Caco-2 (cell line): ENCODE measurements at regions not wholly inside any gene's neighbourhood (a gene's known extent, or its start where the extent isn't known, plus 50 kb on each side); places are given as distances from the start of the nearest gene placed in this dataset.

Experiments used
- BruUV-seq: library from RNA; stranded (reverse); fragments of 400-500 nt; replicated peaks from 2 replicates; lab custom pipeline; 2021; lab: Mats Ljungman, UMichigan
- CTCF ChIA-PET: fragments of 300-600 bp; sonication (Branson Sonifier 250); formaldehyde crosslinking; loops from one replicate; lab custom pipeline; 2022; ENCODE audit warnings: antibody characterized with exemption; lab: Charles Lee
- POLR2A ChIA-PET: fragments of 300-600 bp; sonication (Branson Sonifier 250); formaldehyde crosslinking; loops from one replicate; lab custom pipeline; 2022; ENCODE audit warnings: antibody characterized with exemption; lab: Charles Lee
- DNase-seq, 2 experiments: peaks; one replicate each; pipeline versions ENCODE4 v3.0.0 to v3.0.0-alpha.2; 2020 to 2022
- H3K27me3 ChIP-seq: replicated peaks from 2 replicates; pipeline ENCODE4 v1.6.0; 2011; ENCODE audit warnings: low read length; ENCODE audit not compliant: control insufficient read depth, insufficient read depth
- H3K36me3 ChIP-seq: 2 replicates; pipeline ENCODE4 v1.5.1; 2011; ENCODE audit warnings: low read length; ENCODE audit not compliant: control insufficient read depth, insufficient read depth
- H3K4me1 ChIP-seq: fragments of 250-450 bp; sonication (Bioruptor Pico); 2 replicates; pipeline ENCODE4 v1.5.1; 2020; ENCODE audit warnings: mild to moderate bottlenecking
- H3K4me3 ChIP-seq: 2 replicates; pipeline ENCODE4 v1.5.1; 2011; ENCODE audit warnings: low read depth, mild to moderate bottlenecking, control low read depth, low read length
- H3K9me3 ChIP-seq: fragments of 250-450 bp; sonication (Bioruptor Pico); 2 replicates; pipeline ENCODE4 v1.5.1; 2020; ENCODE audit warnings: mild to moderate bottlenecking, moderate library complexity
- H3K27ac Mint-ChIP-seq: one replicate; pipeline ENCODE4 v1.8.0; 2022; ENCODE audit warnings: mixed read lengths; ENCODE audit not compliant: unreplicated experiment
- H3K27me3 Mint-ChIP-seq: one replicate; pipeline ENCODE4 v1.8.0; 2022; ENCODE audit warnings: mixed read lengths; ENCODE audit not compliant: insufficient read depth, unreplicated experiment
- H3K36me3 Mint-ChIP-seq: one replicate; pipeline ENCODE4 v1.8.0; 2022; ENCODE audit warnings: mild to moderate bottlenecking, mixed read lengths; ENCODE audit not compliant: insufficient read depth, unreplicated experiment
- H3K4me1 Mint-ChIP-seq: one replicate; pipeline ENCODE4 v1.8.0; 2022; ENCODE audit warnings: low read depth, mixed read lengths; ENCODE audit not compliant: unreplicated experiment
- H3K4me3 Mint-ChIP-seq: one replicate; pipeline ENCODE4 v1.8.0; 2022; ENCODE audit warnings: mild to moderate bottlenecking, moderate library complexity, mixed read lengths; ENCODE audit not compliant: unreplicated experiment
- H3K9me3 Mint-ChIP-seq: one replicate; pipeline ENCODE4 v1.8.0; 2022; ENCODE audit warnings: mixed read lengths; ENCODE audit not compliant: unreplicated experiment
- intact Hi-C: fragments of 100-400 bp; cut with micrococcal nuclease; formaldehyde crosslinking; loops from one replicate; pipeline ENCODE4 v1.10.0; 2022; ENCODE audit not compliant: unreplicated experiment
- TF ChIP-seq, protein P1 (sequence below), 2 experiments: fragments of 200-600 bp in 1 of 2; IDR thresholded peaks; 1 replicate in 1 of 2; 2 replicates in 1 of 2; pipeline versions ENCODE4 v1.5.1 to v1.8.0; 2011 to 2022; ENCODE audit warnings: antibody characterized with exemption in 1 of 2, control low read depth in 1 of 2, inconsistent platforms in 1 of 2, low read depth in 1 of 2, low read length in 1 of 2, mild to moderate bottlenecking in 1 of 2, moderate library complexity in 1 of 2; ENCODE audit not compliant: insufficient read depth in 1 of 2, severe bottlenecking in 1 of 2, unreplicated experiment in 1 of 2

GRCh38 chr6:18693881-18694280 is 306.7 kb downstream of the RNF144B start:
- no peaks in the 10 kb centered on the region for H3K36me3 ChIP-seq
- Mint-ChIP-seq H3K27ac (no peak overlapping the region), H3K36me3 (no peaks in the 10 kb centered on the region), H3K4me1 (no peaks in the 10 kb centered on the region), H3K4me3 (no peak overlapping the region), H3K27me3 (peaks cover 11% of the 10 kb centered on the region), H3K9me3 (no peaks in the 10 kb centered on the region)
- H3K4me3 ChIP-seq = no peak overlapping the region
- POLR2A ChIA-PET = no interaction called here
- TF ChIP-seq, protein P1, sequence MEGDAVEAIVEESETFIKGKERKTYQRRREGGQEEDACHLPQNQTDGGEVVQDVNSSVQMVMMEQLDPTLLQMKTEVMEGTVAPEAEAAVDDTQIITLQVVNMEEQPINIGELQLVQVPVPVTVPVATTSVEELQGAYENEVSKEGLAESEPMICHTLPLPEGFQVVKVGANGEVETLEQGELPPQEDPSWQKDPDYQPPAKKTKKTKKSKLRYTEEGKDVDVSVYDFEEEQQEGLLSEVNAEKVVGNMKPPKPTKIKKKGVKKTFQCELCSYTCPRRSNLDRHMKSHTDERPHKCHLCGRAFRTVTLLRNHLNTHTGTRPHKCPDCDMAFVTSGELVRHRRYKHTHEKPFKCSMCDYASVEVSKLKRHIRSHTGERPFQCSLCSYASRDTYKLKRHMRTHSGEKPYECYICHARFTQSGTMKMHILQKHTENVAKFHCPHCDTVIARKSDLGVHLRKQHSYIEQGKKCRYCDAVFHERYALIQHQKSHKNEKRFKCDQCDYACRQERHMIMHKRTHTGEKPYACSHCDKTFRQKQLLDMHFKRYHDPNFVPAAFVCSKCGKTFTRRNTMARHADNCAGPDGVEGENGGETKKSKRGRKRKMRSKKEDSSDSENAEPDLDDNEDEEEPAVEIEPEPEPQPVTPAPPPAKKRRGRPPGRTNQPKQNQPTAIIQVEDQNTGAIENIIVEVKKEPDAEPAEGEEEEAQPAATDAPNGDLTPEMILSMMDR (IDR thresholded peaks at IDR 0.05; ENCODE audit: insufficient read depth in 1 of 2, low read depth in 1 of 2, low read length in 1 of 2, severe bottlenecking in 1 of 2, unreplicated experiment in 1 of 2) = no peak
- BruUV-seq = no TSS peak
- no peaks in the 10 kb centered on the region for H3K4me1 ChIP-seq
- no peaks in the 10 kb centered on the region for H3K9me3 ChIP-seq
- no peak for DNase-seq
- intact Hi-C loops = no loop called here
- no peaks in the 10 kb centered on the region for H3K27me3 ChIP-seq
- CTCF ChIA-PET = no interaction called here

DNA sequence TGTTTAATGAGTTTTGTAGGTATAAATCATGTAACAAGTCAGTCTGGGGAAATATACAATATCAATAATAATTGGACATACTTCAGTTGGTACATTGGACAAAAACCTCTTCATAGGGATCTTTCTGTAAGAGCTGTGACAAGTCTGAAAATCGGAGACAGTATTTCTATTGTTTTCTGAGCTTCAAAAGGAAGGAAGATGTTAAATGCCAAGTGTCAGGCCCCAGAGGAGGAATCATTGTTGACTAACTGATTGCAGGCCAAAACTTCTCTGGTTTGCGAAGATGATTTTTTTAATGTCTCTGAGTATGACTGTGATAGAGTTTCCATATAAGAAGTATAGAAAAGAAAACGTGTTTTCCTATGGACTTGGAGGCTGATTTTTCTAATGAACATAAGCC is 316.4 kb downstream of the RNF144B start:
- TF ChIP-seq, protein P1 (IDR thresholded peaks at IDR 0.05; ENCODE audit: insufficient read depth in 1 of 2, low read depth in 1 of 2, low read length in 1 of 2, severe bottlenecking in 1 of 2, unreplicated experiment in 1 of 2) = no peak
- no peak overlapping the region for H3K4me3 Mint-ChIP-seq
- Histone ChIP-seq H3K36me3 (no peaks in the 10 kb centered on the region), H3K4me3 (no peak overlapping the region), H3K9me3 (no peaks in the 10 kb centered on the region), H3K4me1 (no peaks in the 10 kb centered on the region), H3K27me3 (no peaks in the 10 kb centered on the region)
- H3K27me3 Mint-ChIP-seq = peaks cover 9% of the 10 kb centered on the region
- no peaks in the 10 kb centered on the region for H3K36me3 Mint-ChIP-seq
- ChIA-PET POLR2A (no interaction called here), CTCF (no interaction called here)
- H3K27ac Mint-ChIP-seq = no peak overlapping the region
- H3K4me1 Mint-ChIP-seq = no peaks in the 10 kb centered on the region
- intact Hi-C loops = no loop called here
- H3K9me3 Mint-ChIP-seq = no peaks in the 10 kb centered on the region
- no TSS peak for BruUV-seq
- DNase-seq = no peak

DNA sequence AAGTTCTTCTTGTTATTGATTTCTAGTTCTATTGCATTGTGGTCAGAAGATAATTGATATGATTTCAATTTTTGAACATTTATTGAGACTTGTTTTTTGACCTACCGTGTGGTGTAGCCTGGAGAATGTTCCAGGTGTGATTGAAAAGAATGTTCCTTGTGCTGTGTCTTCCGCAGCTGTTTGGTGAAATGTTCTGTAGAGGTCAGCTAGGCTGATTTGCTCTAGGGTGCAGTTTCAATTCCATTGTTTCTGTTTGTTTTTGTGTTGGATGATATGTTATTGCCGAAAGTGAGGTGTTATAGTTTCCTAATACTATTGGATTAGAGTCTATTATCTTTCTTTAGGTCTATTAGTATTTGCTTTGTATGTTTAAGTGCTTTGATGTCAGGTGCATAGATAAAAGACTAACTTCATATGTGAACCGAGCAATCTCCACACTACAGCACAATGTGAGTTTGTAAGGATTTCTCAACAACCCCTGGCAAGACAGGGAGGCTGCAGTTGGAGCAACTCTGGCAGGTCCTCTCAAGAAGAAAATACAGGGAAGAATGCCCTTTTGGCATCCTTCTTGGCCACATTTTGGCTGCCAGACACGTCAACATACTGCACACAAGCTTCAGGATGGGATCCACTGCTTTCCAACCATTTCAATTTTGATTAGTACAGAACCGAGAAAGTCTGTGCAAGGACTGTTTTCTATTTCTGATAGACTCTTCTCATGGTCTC is 320.7 kb downstream of the RNF144B start:
- Histone ChIP-seq H3K4me1 (no peaks in the 10 kb centered on the region), H3K9me3 (no peaks in the 10 kb centered on the region), H3K36me3 (no peaks in the 10 kb centered on the region), H3K4me3 (no peak overlapping the region), H3K27me3 (no peaks in the 10 kb centered on the region)
- intact Hi-C loops = no loop called here
- BruUV-seq = no TSS peak
- Mint-ChIP-seq H3K36me3 (no peaks in the 10 kb centered on the region), H3K27ac (no peak overlapping the region), H3K9me3 (no peaks in the 10 kb centered on the region), H3K4me3 (no peak overlapping the region), H3K4me1 (no peaks in the 10 kb centered on the region), H3K27me3 (peaks cover 16% of the 10 kb centered on the region)
- POLR2A ChIA-PET = no interaction called here
- DNase-seq = no peak
- TF ChIP-seq, protein P1 (IDR thresholded peaks at IDR 0.05; ENCODE audit: insufficient read depth in 1 of 2, low read depth in 1 of 2, low read length in 1 of 2, severe bottlenecking in 1 of 2, unreplicated experiment in 1 of 2) = no peak
- CTCF ChIA-PET = no interaction called here
